Activated naive CD4-positive, alpha-beta T cell treated with anti-CD3 and anti-CD28 coated beads, Interleukin-2, amount 50 U/mL, for 72 hours (primary cell): ENCODE measurements at regions not wholly inside any gene's neighbourhood (a gene's known extent, or its start where the extent isn't known, plus 50 kb on each side); places are given as distances from the start of the nearest gene placed in this dataset.
A peak's percentile ranks its signal among the peaks of the same experiment; 100 is the strongest.

Experiments used
- ATAC-seq, 2 donors: fragments of 150-1000 bp; cut with Tn5 transposase; 2 replicates each; pipeline ENCODE4 v1.10.0; 2021; ENCODE audit warnings: mild to moderate bottlenecking in 2 of 2, moderate library complexity in 2 of 2
- DNase-seq, 2 donors: peaks; one replicate each; pipeline ENCODE4 v3.0.0; 2021 to 2022; ENCODE audit warnings: low spot score in 2 of 2
- H3K27ac Mint-ChIP-seq, 2 donors: one replicate each; pipeline ENCODE4 v1.8.0; 2022; ENCODE audit warnings: mild to moderate bottlenecking in 2 of 2, mixed read lengths in 2 of 2
- H3K36me3 Mint-ChIP-seq, 2 donors: one replicate each; pipeline ENCODE4 v1.8.0; 2022; ENCODE audit warnings: mixed read lengths in 2 of 2
- H3K9me3 Mint-ChIP-seq, 2 donors: one replicate each; pipeline ENCODE4 v1.8.0; 2022; ENCODE audit warnings: mixed read lengths in 2 of 2

- Mint-ChIP-seq H3K9me3 (no peaks in the 10 kb centered on the region), H3K27ac (no peak overlapping the region), H3K36me3 (no peaks in the 10 kb centered on the region)
- no peak for DNase-seq
- no peak for ATAC-seq
Measured at GRCh38 chr4:3679071-3679825, 86.9 kb upstream of the ADRA2C start.

DNA sequence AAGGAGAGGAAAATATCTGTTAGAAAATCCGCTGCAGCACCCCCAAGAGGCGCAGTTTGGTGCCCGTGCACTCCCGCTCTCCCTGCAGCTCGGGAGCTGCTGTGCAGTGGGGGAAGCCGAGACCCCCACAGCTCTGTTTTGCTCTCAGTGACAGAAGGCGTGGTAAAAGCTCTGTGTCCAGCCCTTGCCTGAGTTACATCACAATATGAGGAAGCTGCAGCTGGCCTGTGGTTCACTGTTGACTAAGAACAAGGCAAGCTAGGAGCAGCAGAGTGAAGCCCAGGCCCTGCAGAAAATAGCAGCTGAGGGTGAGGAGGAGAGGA lies 88.5 kb upstream of the ADRA2C start:
- DNase-seq, result no peak
- no peak for ATAC-seq
- H3K36me3 Mint-ChIP-seq, result no peaks in the 10 kb centered on the region
- H3K9me3 Mint-ChIP-seq, result peaks cover 0 to 3% of the 10 kb centered on the region in 2 donors
- H3K27ac Mint-ChIP-seq, result no peak overlapping the region

DNA sequence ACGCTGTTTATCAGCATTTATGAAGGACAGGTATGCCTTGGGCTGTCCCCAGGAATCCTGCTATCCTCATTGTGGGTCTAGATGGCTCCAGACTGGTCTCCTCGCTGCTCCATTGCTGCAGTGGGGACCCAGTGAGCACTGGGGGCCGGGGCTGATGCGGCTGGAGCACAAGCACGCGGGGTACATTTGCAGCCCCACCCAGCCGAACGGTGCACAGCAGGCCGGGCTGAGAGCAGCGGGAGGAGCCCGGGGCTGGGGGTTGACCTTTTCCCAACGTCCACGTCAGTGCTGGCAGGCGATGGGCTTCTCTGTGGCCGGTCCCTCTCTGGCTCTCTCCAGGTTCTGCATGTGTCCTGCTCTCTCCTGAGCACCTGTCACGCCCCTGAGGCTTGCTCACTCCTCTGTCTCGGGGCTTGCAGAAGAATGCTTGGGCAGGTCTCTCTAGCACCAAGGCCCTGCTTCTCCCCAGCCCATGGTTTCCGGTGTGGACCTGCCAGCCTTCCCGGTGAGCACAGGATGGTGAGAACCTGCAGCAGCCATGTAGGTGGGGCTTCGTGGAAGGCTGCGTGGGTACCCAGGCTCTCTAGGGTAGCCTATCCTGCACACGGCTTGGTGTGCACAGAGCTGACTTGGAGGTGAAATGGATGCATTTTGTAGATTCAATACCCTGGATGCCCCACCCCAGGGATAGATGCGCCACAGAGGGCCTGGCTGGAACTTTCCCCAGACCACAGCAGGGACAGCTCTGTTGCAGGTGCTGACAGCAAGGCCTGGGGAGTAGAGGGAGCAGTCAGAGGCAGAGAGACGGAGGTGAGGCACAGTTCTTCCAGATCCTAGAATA lies 89.1 kb upstream of the ADRA2C start:
- Mint-ChIP-seq H3K9me3 (peaks cover 0 to 8% of the 10 kb centered on the region in 2 donors), H3K36me3 (no peaks in the 10 kb centered on the region), H3K27ac (no peak overlapping the region)
- no peak for DNase-seq
- ATAC-seq, result no peak

GRCh38 chr4:3676196-3676595 lies 90.0 kb upstream of the ADRA2C start:
- Mint-ChIP-seq H3K36me3 (no peaks in the 10 kb centered on the region), H3K27ac (no peak overlapping the region), H3K9me3 (peaks cover 0 to 8% of the 10 kb centered on the region in 2 donors)
- no peak for DNase-seq
- no peak for ATAC-seq

DNA sequence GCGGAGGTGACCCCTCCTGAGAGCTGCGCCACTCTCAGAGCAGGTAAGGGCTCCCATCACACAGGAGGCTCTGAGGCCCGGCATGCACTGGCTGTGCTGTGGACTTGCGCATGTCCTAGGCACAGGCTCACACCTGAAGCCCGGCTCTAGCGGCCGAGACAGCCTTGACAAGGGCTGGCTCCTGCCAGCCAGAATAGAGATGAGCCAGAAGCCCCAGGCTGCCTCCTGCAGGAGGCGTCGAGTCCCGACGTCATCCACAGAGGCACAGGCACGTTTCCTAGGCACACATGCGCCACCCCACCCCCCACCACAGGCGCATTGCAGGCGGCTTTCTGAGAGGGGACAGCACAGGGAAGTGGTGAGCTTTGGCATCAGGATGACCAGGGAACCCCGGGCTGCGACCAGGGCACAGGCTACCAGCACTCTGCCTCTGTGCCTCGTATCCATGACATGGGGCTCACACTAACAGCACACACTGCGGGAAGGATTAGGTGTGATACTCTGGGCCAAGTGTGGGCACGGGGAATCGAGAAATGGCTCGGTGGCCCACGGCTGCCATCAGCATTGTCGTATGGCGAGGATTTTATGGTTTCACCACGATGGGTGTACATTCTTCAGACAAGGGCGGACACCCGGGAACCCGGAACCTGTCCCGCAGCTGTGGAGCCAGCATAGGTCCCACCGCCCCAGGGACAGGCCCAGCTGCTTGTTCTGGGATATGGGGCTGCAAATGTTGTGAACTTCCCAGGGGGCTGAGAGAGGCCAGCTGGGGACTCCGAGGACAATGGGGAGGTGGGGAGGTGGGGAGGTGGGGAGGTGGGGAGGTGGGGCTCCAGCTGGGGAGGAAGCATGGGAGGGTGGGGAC lies 90.7 kb upstream of the ADRA2C start:
- DNase-seq (no peak), ATAC-seq (no peak)

DNA sequence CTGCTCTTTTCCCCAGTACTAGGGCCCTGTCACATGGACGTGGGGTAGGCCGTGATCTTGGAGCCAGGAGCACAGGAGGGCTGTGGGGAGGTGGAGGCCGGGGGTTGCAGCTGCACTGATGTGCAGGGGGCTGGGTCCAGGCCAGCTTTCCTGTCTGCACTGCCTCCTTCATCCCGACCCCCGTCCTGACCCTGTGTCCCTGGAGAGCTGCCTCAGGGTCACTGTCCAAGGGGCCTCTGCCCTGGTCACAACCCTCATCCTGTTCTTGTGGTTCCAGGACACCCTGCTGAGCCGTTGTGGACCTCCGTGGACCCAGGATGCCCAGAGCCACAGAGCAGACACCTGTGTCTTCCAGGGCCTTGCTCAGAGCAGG lies 91.7 kb upstream of the ADRA2C start:
- DNase-seq (no peak), ATAC-seq (no peak)
- H3K27ac Mint-ChIP-seq, result no peak overlapping the region
- no peaks in the 10 kb centered on the region for H3K36me3 Mint-ChIP-seq
- peaks cover 0 to 8% of the 10 kb centered on the region in 2 donors for H3K9me3 Mint-ChIP-seq

More for the DNA sequence above, 90.7 kb upstream of the ADRA2C start:
- Mint-ChIP-seq H3K27ac (no peak overlapping the region), H3K36me3 (no peaks in the 10 kb centered on the region), H3K9me3 (peaks cover 0 to 8% of the 10 kb centered on the region in 2 donors)

DNA sequence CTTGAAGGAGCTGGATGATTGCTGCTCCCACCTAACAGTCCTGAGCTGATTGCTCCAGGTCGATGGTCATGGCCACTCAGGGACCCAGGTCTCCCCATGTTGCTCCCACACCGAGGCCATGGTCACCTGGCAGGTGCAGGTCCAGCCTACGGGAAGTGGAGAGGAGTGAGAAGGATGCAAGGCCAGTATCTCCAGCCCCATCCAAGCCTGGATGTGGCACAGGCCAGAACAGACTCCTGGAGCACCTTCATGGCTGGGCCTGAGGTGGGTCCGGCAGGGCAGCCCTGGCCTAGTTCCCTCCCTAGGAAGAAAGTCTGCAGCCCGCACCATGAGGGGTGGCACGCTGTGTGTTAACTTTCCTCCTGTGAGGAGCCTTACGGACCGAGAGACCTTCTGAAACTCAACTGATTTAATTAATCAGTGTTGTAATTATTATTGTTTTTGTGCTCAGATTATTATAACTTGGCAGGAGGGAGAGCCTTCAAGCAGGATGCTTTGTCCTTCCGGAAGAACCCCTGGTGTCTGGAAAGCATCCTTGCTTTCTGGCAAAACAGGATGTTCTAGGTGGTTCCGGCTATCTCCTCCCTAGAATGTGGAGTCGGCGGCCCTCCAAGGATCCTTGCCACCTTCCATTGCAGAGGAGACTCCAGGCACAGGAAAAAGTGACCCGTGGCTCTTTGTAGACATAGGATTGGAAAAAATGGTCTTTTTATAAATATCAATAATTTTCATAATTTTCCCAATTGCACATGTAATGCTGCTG lies 92.3 kb upstream of the ADRA2C start:
- ATAC-seq (no peak), DNase-seq (no peak)
- no peak overlapping the region for H3K27ac Mint-ChIP-seq
- H3K36me3 Mint-ChIP-seq, result no peaks in the 10 kb centered on the region
- peaks cover 0 to 8% of the 10 kb centered on the region in 2 donors for H3K9me3 Mint-ChIP-seq

DNA sequence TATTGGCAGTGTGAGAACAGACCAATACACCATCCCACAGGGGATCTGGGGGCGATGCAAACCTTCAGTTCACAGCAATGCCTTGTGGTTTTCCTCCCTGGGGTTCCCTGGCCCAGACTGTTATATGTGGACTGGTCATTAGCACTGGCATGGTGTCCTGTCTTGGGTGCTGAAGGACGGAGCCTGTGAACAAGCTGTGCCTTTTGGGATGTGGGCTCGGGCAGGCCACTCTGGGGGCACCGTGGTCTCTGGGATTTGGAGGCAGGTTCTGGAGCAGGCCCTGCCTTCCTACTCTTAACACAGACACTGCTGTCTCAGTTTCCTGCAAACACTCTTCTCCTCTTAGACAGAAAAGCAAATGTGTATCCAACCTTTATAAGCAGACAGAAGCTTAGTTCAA lies 93.0 kb upstream of the ADRA2C start:
- peaks cover 0 to 8% of the 10 kb centered on the region in 2 donors for H3K9me3 Mint-ChIP-seq
- H3K27ac Mint-ChIP-seq, result no peak overlapping the region
- no peak for ATAC-seq
- H3K36me3 Mint-ChIP-seq, result no peaks in the 10 kb centered on the region
- no peak for DNase-seq

GRCh38 chr4:3672465-3672831 lies 93.7 kb upstream of the ADRA2C start:
- no peak for DNase-seq
- peaks cover 0 to 1% of the 10 kb centered on the region in 2 donors for H3K36me3 Mint-ChIP-seq
- H3K27ac Mint-ChIP-seq, result no peak overlapping the region
- H3K9me3 Mint-ChIP-seq, result peaks cover 6 to 15% of the 10 kb centered on the region in 2 donors
- no peak for ATAC-seq

- ATAC-seq, result no peak
- peaks cover 8 to 18% of the 10 kb centered on the region in 2 donors for H3K9me3 Mint-ChIP-seq
- H3K27ac Mint-ChIP-seq, result no peak overlapping the region
Measured at GRCh38 chr4:3671571-3672464, 94.4 kb upstream of the ADRA2C start.

DNA sequence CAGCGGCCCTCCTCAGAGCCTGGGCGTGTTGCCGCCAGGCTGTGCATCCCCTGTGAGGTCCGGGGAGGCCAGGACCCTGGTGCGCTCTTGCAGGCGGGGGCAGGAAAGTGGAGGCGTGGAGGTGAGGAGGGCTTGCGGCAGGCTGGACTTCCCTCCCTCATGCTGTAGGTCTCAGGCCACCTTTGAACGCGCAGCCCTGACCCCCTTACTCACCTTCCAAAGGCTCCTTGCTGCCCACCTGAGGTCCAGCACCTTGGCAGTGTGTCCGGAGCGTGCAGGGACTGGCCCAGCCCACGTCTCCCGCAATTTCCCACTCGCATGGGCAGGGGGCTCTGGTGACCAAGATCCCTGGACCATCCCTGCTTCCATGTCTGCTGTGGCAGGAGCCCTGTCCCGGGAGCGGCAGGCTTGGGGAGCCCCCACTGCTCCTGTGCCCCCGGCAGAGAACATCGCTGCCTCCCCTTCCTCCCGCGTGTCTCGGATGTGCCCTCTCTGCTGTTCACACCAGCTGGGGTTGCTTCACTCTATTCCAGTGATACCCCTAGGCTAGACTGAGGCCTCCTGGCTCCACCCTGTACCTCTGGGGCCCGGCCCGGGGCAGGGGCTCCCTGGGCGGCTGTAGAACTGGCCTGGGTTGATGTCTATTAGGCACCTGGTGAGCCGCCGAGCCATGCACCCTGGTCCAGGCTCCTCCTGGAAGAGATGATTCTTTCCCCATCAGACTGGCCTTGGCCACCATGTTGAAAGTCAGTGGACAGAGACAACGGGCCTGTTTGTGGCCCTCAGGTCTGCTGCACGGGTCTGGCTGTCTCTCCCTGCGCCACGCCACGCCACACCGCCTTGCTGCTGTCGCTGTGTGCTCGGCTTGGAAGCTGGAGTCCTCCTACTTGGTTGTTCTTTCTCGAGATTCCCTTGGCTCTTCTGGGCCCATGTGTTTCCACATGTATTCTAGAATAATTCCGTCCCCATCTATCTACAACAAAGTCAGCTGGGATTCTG lies 95.4 kb upstream of the ADRA2C start:
- DNase-seq (no peak), ATAC-seq (no peak)
- Mint-ChIP-seq H3K9me3 (peaks cover 8 to 18% of the 10 kb centered on the region in 2 donors), H3K27ac (no peak overlapping the region), H3K36me3 (peaks cover 0 to 6% of the 10 kb centered on the region in 2 donors)

More at GRCh38 chr4:3671571-3672464, 94.4 kb upstream of the ADRA2C start:
- peaks cover 0 to 6% of the 10 kb centered on the region in 2 donors for H3K36me3 Mint-ChIP-seq
- DNase-seq, result no peak

GRCh38 chr4:3669553-3669949 lies 96.6 kb upstream of the ADRA2C start:
- ATAC-seq (no peak), DNase-seq (no peak)
- Mint-ChIP-seq H3K9me3 (peaks cover 8 to 18% of the 10 kb centered on the region in 2 donors), H3K36me3 (peaks cover 0 to 6% of the 10 kb centered on the region in 2 donors), H3K27ac (no peak overlapping the region)

GRCh38 chr4:3668825-3669552 lies 97.2 kb upstream of the ADRA2C start:
- Mint-ChIP-seq H3K9me3 (peaks cover 8 to 18% of the 10 kb centered on the region in 2 donors), H3K36me3 (peaks cover 0 to 6% of the 10 kb centered on the region in 2 donors), H3K27ac (peak overlapping the region in 1 of 2 donors; percentile 22)
- no peak for DNase-seq
- ATAC-seq, result no peak

- ATAC-seq (no peak), DNase-seq (no peak)
- H3K27ac Mint-ChIP-seq, result no peak overlapping the region
- peaks cover 8 to 11% of the 10 kb centered on the region in 2 donors for H3K9me3 Mint-ChIP-seq
- peaks cover 0 to 6% of the 10 kb centered on the region in 2 donors for H3K36me3 Mint-ChIP-seq
Measured at GRCh38 chr4:3667258-3667657, 98.9 kb upstream of the ADRA2C start.
